HL-60 (cell line): ENCODE measurements at regions not wholly inside any gene's neighbourhood (a gene's known extent, or its start where the extent isn't known, plus 50 kb on each side); places are given as distances from the start of the nearest gene placed in this dataset.

Experiments used
- GABPA ChIP-seq: IDR thresholded peaks from 2 replicates; pipeline ENCODE4 v1.6.1; 2012; ENCODE audit warnings: low read depth
- POLR2AphosphoS5 ChIP-seq: IDR thresholded peaks from 2 replicates; pipeline ENCODE4 v1.6.1; 2012; ENCODE audit warnings: low read depth
- SPI1 ChIP-seq: IDR thresholded peaks from 2 replicates; pipeline ENCODE4 v1.6.1; 2012; ENCODE audit warnings: low read depth, mild to moderate bottlenecking, borderline replicate concordance
- TF ChIP-seq, protein P1 (sequence below): IDR thresholded peaks from one replicate; pipeline ENCODE4 v1.5.1; 2011; ENCODE audit warnings: low read length, control low read depth, inconsistent platforms; ENCODE audit not compliant: insufficient read depth
- TF ChIP-seq, protein P2 (sequence below): IDR thresholded peaks from 2 replicates; pipeline ENCODE4 v1.6.1; 2012; ENCODE audit warnings: low read depth; ENCODE audit not compliant: insufficient replicate concordance

DNA sequence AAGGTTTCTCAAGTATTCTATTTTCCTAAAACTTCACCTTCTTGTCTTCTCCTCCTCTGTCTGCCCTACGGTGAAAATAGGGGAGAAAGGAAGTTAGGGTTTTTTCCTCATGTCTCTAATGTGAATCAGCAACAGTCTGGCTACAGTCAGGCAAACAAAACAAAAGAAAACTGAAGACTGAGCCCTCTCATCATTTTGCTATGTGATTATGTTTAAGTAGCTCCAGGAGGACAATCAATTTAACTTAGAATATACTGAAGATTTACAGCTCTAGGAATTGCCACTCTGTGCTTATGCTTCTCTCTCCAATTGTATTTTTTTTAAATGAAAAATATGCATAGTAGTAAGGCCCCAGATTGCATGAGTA is 316.2 kb downstream of the GPAT3 start:
- TF ChIP-seq, protein P1, sequence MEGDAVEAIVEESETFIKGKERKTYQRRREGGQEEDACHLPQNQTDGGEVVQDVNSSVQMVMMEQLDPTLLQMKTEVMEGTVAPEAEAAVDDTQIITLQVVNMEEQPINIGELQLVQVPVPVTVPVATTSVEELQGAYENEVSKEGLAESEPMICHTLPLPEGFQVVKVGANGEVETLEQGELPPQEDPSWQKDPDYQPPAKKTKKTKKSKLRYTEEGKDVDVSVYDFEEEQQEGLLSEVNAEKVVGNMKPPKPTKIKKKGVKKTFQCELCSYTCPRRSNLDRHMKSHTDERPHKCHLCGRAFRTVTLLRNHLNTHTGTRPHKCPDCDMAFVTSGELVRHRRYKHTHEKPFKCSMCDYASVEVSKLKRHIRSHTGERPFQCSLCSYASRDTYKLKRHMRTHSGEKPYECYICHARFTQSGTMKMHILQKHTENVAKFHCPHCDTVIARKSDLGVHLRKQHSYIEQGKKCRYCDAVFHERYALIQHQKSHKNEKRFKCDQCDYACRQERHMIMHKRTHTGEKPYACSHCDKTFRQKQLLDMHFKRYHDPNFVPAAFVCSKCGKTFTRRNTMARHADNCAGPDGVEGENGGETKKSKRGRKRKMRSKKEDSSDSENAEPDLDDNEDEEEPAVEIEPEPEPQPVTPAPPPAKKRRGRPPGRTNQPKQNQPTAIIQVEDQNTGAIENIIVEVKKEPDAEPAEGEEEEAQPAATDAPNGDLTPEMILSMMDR = no peak
- TF ChIP-seq SPI1 (no peak), GABPA (no peak), POLR2AphosphoS5 (no peak)
- TF ChIP-seq, protein P2, sequence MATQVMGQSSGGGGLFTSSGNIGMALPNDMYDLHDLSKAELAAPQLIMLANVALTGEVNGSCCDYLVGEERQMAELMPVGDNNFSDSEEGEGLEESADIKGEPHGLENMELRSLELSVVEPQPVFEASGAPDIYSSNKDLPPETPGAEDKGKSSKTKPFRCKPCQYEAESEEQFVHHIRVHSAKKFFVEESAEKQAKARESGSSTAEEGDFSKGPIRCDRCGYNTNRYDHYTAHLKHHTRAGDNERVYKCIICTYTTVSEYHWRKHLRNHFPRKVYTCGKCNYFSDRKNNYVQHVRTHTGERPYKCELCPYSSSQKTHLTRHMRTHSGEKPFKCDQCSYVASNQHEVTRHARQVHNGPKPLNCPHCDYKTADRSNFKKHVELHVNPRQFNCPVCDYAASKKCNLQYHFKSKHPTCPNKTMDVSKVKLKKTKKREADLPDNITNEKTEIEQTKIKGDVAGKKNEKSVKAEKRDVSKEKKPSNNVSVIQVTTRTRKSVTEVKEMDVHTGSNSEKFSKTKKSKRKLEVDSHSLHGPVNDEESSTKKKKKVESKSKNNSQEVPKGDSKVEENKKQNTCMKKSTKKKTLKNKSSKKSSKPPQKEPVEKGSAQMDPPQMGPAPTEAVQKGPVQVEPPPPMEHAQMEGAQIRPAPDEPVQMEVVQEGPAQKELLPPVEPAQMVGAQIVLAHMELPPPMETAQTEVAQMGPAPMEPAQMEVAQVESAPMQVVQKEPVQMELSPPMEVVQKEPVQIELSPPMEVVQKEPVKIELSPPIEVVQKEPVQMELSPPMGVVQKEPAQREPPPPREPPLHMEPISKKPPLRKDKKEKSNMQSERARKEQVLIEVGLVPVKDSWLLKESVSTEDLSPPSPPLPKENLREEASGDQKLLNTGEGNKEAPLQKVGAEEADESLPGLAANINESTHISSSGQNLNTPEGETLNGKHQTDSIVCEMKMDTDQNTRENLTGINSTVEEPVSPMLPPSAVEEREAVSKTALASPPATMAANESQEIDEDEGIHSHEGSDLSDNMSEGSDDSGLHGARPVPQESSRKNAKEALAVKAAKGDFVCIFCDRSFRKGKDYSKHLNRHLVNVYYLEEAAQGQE = no peak
